Muscle layer of duodenum (tissue), 2 donors: ENCODE measurements at regions not wholly inside any gene's neighbourhood (a gene's known extent, or its start where the extent isn't known, plus 50 kb on each side); places are given as distances from the start of the nearest gene placed in this dataset.

Experiments
- H3K27ac ChIP-seq: one replicate; pipeline ENCODE4 v1.7.0; 2013; ENCODE audit warnings: mild to moderate bottlenecking, low read length
- H3K27me3 ChIP-seq: one replicate; pipeline ENCODE4 v1.7.0; 2013; ENCODE audit warnings: low read depth, mild to moderate bottlenecking, control low read depth, low read length
- H3K36me3 ChIP-seq, 2 donors: one replicate each; pipeline ENCODE4 v1.7.0; 2013; ENCODE audit warnings: low read length in 2 of 2, control low read depth in 1 of 2, mild to moderate bottlenecking in 1 of 2; ENCODE audit not compliant: insufficient read depth in 2 of 2, control insufficient read depth in 1 of 2
- H3K4me1 ChIP-seq, 2 donors: one replicate each; pipeline ENCODE4 v1.7.0; 2013; ENCODE audit warnings: low read length in 2 of 2, mild to moderate bottlenecking in 2 of 2, control low read depth in 1 of 2, moderate library complexity in 1 of 2; ENCODE audit not compliant: insufficient read depth in 2 of 2, control insufficient read depth in 1 of 2
- H3K4me3 ChIP-seq, 2 donors: one replicate each; pipeline ENCODE4 v1.7.0; 2013; ENCODE audit warnings: low read length in 2 of 2, low read depth in 1 of 2, mild to moderate bottlenecking in 1 of 2
- H3K9me3 ChIP-seq, 2 donors: one replicate each; pipeline ENCODE4 v1.7.0; 2013; ENCODE audit warnings: low read length in 2 of 2, control low read depth in 1 of 2, mild to moderate bottlenecking in 1 of 2; ENCODE audit not compliant: control insufficient read depth in 1 of 2
- donor health status: healthy.

DNA sequence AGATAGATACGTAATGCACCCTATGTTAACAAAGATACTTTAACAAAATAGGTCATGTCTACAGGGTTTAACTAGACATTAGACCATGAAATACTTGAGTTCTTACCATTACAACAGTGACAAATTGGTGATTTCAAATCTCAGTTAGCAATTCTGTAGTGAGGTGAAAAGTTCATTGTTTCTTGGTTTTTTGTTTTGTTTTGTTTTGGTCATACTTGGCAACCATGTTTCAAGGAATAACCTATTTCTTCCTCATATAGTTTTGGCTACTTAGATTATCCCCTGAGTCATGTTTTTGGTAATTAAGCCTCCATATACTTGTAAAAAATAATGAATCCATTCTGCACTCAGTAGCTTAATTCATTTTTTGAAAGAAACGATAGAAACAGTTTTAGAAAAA is 1200.4 kb downstream of the DIAPH3 start:
- Histone ChIP-seq H3K27ac (no peak overlapping the region), H3K9me3 (no peaks in the 10 kb centered on the region), H3K4me1 (no peaks in the 10 kb centered on the region), H3K4me3 (no peak overlapping the region), H3K36me3 (no peaks in the 10 kb centered on the region), H3K27me3 (no peaks in the 10 kb centered on the region)

DNA sequence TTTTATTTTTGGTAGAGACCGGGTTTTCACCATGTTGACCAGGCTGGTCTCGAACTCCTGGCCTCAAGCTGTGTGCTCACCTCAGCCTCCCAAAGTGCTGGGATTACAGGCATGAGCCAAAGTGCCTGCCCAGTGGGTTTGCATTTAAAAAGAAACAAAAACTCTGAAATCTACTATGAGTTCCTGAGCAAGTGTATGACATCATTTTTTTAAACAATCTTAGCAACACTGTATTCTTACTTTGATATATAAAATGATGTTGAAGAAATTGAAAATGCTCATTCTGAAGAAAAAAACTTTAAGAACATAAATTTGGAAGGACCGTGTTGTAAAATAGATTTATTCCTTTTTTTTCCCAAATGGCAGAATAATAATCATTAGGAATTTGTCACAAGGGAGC is 1199.7 kb downstream of the DIAPH3 start:
- H3K27me3 ChIP-seq, result no peaks in the 10 kb centered on the region
- H3K36me3 ChIP-seq, result no peaks in the 10 kb centered on the region
- H3K4me3 ChIP-seq, result no peak overlapping the region
- H3K9me3 ChIP-seq, result peaks cover 0 to under 1% of the 10 kb centered on the region in 2 donors
- no peak overlapping the region for H3K27ac ChIP-seq
- H3K4me1 ChIP-seq, result no peaks in the 10 kb centered on the region

DNA sequence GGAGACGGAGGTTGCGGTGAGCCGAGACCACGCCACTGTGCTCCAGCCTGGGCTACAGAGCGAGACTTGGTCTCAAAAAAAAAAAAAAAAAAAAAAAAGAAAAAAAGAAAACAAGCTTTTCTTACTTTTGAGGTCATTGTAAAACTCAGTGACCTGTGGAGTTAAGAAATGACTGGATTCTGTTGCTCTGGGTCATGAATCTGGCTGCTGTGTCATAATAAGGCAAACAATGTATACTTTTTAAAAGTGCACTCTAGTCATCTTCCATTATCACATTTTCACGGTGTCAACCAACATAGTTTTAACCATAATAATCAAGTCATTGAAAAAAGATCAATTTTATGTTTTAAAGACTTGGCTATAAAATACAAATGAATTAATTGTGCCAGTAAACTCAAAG is 1186.6 kb downstream of the DIAPH3 start:
- Histone ChIP-seq H3K4me3 (no peak overlapping the region), H3K9me3 (no peaks in the 10 kb centered on the region), H3K27ac (no peak overlapping the region), H3K27me3 (no peaks in the 10 kb centered on the region), H3K36me3 (no peaks in the 10 kb centered on the region), H3K4me1 (no peaks in the 10 kb centered on the region)

DNA sequence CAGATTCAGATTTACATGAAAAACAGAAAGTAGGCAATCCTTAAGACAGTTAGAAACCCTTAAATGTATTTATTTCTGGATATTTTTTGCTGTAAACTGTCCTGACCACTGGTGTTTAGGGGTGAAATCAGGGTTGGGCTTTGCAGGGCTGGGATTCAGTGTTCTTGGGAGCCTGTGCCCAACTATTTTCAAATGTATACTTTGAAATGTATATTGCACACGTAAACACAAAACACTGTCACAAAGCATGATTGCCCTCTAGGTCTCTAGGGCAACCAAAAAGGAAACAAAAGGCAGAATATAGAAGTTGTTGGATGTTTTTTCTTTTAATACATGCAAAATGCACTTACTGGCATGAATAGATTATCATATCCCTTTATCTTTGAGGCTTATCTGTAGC is 1185.4 kb downstream of the DIAPH3 start:
- Histone ChIP-seq H3K4me1 (no peaks in the 10 kb centered on the region), H3K4me3 (no peak overlapping the region), H3K9me3 (no peaks in the 10 kb centered on the region), H3K27ac (no peak overlapping the region), H3K36me3 (no peaks in the 10 kb centered on the region), H3K27me3 (no peaks in the 10 kb centered on the region)

DNA sequence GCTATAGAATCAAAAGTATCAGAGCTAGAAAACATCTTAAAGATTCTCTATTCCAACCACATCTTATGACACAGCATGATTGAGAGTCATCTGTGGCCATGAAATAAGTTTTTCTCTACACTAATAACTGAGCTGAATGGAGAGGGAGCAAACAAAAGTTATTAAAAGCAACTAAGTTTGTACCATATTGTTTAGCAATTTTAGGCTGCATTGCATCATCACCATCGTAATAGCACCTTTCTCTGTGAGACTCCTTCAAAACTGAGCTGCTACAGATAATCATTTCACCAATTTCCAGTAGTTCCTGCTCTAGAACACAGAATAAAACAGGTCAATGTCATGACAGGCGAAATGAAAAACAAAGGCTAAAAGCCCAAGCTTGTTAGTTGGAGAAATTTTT is 1183.9 kb downstream of the DIAPH3 start:
- H3K4me3 ChIP-seq, result no peak overlapping the region
- H3K27me3 ChIP-seq, result no peaks in the 10 kb centered on the region
- no peak overlapping the region for H3K27ac ChIP-seq
- H3K9me3 ChIP-seq, result no peaks in the 10 kb centered on the region
- H3K4me1 ChIP-seq, result no peaks in the 10 kb centered on the region
- no peaks in the 10 kb centered on the region for H3K36me3 ChIP-seq

DNA sequence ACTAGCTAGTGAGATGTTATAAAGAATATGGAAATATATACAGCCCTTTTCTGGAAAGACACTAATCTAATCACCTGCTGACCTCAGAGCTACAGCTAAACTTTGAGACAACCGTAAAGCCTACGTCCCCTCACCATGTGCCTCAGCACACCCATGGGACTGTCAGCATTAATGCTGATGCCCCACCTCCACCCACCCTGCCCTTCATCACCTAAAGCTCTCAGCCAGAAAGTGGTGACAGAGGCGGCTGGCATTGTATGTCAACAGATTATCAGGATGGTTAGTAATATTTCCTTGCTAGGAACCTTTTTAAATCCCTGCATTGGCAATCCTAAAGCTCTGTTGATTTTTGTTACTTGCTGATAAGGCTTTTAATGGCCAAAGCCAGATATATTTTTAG is 1177.9 kb downstream of the DIAPH3 start:
- Histone ChIP-seq H3K4me3 (no peak overlapping the region), H3K9me3 (no peaks in the 10 kb centered on the region), H3K27ac (no peak overlapping the region), H3K4me1 (no peaks in the 10 kb centered on the region), H3K36me3 (no peaks in the 10 kb centered on the region), H3K27me3 (no peaks in the 10 kb centered on the region)

DNA sequence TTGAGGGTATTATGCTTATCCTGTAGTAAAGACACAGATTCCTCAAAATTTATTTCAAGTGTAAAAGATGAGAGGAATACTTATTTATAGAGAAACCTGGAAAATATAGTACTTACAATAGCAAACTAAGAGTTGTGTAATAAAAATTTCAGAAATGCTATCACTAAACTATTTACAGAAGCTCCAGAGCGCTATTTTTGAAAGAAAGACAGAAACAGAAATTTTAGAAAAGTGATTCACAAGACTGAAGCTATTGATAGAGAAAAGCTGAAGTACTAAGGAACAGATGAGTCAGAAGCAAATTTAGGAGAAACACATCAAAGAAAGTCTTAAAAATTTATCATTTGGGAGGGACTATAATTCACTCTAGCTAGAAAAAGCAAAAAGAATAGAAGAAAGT is 1174.2 kb downstream of the DIAPH3 start:
- Histone ChIP-seq H3K4me3 (no peak overlapping the region), H3K27ac (no peak overlapping the region)

DNA sequence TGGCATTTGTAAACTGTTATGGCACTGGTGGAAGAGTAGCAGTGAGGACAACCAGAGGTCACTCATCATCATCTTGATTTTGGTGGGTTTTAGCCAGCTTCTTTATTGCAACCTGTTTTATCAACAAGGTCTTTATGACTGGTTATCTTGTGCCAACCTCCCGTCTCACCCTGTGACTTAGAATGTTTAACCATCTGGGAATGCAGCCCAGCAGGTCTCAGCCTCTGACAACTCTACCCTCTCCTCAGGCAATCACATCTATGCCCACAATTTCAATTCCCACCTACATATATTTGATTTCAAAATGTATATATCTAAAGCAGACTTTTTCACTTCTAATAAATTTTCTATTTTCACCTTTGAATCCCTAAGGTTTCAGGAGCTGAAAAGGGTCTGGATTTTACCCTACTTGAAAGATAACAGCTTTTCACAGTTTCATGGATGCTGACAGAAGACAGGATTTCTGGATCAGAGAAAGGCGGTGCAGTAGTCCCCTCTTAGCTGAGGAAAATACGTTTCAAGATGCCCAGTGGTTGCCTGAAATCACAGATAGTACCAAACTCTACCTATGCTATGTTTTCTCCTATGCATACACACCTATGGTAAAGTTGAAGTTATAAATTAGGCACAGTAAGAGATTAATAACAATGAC is 1171.8 kb downstream of the DIAPH3 start:
- no peak overlapping the region for H3K4me3 ChIP-seq
- H3K27me3 ChIP-seq, result no peaks in the 10 kb centered on the region
- no peaks in the 10 kb centered on the region for H3K4me1 ChIP-seq
- H3K27ac ChIP-seq, result no peak overlapping the region
- no peaks in the 10 kb centered on the region for H3K9me3 ChIP-seq
- no peaks in the 10 kb centered on the region for H3K36me3 ChIP-seq

More for the DNA sequence above, 1174.2 kb downstream of the DIAPH3 start:
- Histone ChIP-seq H3K36me3 (no peaks in the 10 kb centered on the region), H3K9me3 (no peaks in the 10 kb centered on the region), H3K27me3 (no peaks in the 10 kb centered on the region), H3K4me1 (no peaks in the 10 kb centered on the region)

DNA sequence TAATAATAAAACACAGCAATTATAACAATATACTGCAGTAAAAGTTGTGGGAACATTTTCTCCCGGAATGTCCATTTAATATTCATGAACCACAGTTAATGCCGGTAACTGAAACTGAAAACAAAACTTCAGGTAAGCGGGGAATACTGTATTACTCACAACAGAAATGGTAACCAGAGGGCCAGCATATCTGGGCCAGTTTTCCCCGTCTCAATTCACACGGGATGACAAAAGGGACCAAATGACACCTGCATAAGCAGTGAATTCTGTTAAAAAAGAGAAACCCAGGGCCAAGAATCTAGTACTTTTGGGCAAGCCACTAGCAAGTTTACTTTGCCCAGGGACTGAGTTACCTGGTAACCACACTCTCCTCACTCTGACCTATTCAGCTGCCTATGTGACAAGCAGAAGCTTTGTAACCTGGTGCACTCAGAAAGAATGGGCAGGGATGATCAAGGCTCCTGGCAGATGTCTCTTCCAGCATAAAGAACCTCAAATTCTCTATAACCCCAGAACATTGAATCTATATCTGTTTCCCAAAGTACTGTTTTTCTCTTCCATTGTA is 1171.2 kb downstream of the DIAPH3 start:
- Histone ChIP-seq H3K4me3 (no peak overlapping the region), H3K36me3 (no peaks in the 10 kb centered on the region), H3K9me3 (no peaks in the 10 kb centered on the region), H3K4me1 (no peaks in the 10 kb centered on the region), H3K27ac (no peak overlapping the region), H3K27me3 (no peaks in the 10 kb centered on the region)

DNA sequence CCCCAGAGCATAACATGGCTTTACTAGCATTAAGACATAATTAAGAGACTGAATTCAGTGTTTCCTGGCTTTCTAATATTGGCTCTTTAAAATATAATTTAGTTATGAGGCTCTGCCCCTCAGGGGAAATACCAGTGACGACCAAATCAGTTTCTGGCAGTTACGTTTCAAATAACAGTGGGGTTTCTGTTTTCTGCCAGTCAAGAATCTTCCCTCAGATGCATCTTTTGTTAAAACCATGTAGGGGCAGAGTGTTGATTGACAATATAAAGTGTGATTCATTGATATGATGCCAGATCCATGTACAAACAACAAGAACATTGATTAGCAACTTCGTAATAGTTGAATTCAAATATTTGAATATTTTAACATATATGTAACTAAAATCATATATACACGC is 1169.7 kb downstream of the DIAPH3 start:
- Histone ChIP-seq H3K27ac (no peak overlapping the region), H3K4me1 (no peaks in the 10 kb centered on the region), H3K36me3 (no peaks in the 10 kb centered on the region), H3K9me3 (no peaks in the 10 kb centered on the region), H3K27me3 (no peaks in the 10 kb centered on the region), H3K4me3 (no peak overlapping the region)

DNA sequence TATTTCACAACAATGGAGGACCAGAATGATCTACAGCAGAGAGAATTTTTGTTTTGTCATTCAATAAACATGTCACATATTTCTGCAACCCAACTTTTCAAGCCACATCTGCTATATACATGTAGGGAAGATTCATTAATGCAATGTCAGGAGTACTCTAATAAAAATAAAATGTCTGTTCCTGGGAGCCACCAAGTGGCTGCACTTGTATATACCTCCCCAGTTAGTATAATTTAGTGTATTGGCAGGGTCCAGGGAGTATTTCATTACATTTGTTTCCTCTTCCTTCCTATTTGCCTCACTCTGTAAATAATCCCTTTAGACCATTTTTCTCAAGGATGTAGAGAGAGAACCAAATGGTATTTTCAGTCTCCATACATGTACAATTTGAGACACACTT is 1169.0 kb downstream of the DIAPH3 start:
- no peaks in the 10 kb centered on the region for H3K27me3 ChIP-seq
- H3K27ac ChIP-seq, result no peak overlapping the region
- H3K4me3 ChIP-seq, result no peak overlapping the region
- no peaks in the 10 kb centered on the region for H3K4me1 ChIP-seq
- H3K9me3 ChIP-seq, result no peaks in the 10 kb centered on the region
- H3K36me3 ChIP-seq, result no peaks in the 10 kb centered on the region

DNA sequence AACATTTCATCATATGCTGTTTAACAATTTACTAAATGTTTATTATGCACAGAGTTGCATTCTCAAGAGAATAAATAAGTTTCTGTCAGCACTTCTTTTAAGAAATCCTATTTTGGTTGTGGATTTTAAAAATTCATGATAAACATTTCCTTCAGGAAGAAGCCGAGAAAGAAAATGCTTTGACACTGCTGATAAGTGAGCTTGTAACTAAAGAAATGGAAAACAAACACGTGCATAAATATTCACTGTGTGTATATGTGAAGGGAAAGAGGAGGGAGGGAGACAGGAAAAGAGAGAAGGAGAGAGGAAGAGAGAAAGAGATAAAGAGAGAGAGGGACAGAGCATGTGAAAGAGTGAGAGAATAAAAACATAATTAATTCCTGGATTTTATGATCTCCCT is 1165.0 kb downstream of the DIAPH3 start:
- no peaks in the 10 kb centered on the region for H3K4me1 ChIP-seq
- no peaks in the 10 kb centered on the region for H3K9me3 ChIP-seq
- H3K4me3 ChIP-seq, result no peak overlapping the region
- H3K27me3 ChIP-seq, result no peaks in the 10 kb centered on the region
- H3K27ac ChIP-seq, result no peak overlapping the region
- no peaks in the 10 kb centered on the region for H3K36me3 ChIP-seq
